Activated CD4-positive, alpha-beta memory T cell treated with anti-CD3 and anti-CD28 coated beads for 36 hours (primary cell): ENCODE measurements at regions not wholly inside any gene's neighbourhood (a gene's known extent, or its start where the extent isn't known, plus 50 kb on each side); places are given as distances from the start of the nearest gene placed in this dataset.

Experiments
- CTCF ChIA-PET: fragments of 350-600 bp; sonication (Branson Sonifier 250); formaldehyde crosslinking; loops from one replicate; lab custom pipeline; 2021; ENCODE audit warnings: antibody characterized with exemption, inconsistent platforms; lab: Charles Lee
- POLR2A ChIA-PET: fragments of 350-600 bp; sonication (Branson Sonifier 250); formaldehyde crosslinking; loops from one replicate; lab custom pipeline; 2021; ENCODE audit warnings: antibody characterized with exemption; lab: Charles Lee
- DNase-seq: peaks from one replicate; pipeline ENCODE4 v3.0.0-alpha.2; 2020
- H3K27ac Mint-ChIP-seq: one replicate; pipeline ENCODE4 v1.8.0; 2021; ENCODE audit warnings: mixed read lengths
- H3K27me3 Mint-ChIP-seq: one replicate; pipeline ENCODE4 v1.8.0; 2021; ENCODE audit warnings: mixed read lengths
- H3K36me3 Mint-ChIP-seq: one replicate; pipeline ENCODE4 v1.8.0; 2021; ENCODE audit warnings: mixed read lengths
- H3K4me1 Mint-ChIP-seq: one replicate; pipeline ENCODE4 v1.8.0; 2021; ENCODE audit warnings: low read depth, mixed read lengths
- H3K4me3 Mint-ChIP-seq: one replicate; pipeline ENCODE4 v1.8.0; 2021; ENCODE audit warnings: mild to moderate bottlenecking, mixed read lengths
- H3K9me3 Mint-ChIP-seq: one replicate; pipeline ENCODE4 v1.8.0; 2021; ENCODE audit warnings: mixed read lengths
- intact Hi-C: fragments of 100-400 bp; cut with micrococcal nuclease; formaldehyde crosslinking; loops from one replicate; pipeline ENCODE4 v1.15.1; 2023

DNA sequence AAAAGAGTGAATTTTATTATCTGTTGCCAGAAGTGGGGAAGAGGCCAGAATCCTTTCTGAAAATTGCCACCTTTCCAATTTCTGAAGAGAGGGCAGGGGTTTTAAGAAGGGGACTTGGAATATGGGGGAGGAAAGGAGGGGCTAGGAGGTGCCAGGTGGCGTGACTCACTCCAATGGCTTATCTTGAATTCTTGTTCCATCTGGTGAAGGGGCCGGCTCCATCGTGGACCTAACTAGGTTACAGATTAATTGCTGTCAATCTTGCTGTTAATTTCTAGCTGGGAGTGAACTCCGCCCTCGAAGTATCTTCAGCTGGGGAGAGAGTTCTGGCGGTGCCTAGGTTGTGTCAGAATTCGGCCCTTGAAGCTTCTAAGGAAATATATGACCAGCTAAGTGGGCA lies 138.7 kb downstream of the YTHDC2 start:
- Mint-ChIP-seq H3K4me1 (no peaks in the 10 kb centered on the region), H3K27me3 (peaks cover 11% of the 10 kb centered on the region), H3K36me3 (no peaks in the 10 kb centered on the region), H3K9me3 (peaks cover 5% of the 10 kb centered on the region), H3K27ac (no peak overlapping the region), H3K4me3 (no peak overlapping the region)
- no peak for DNase-seq
- intact Hi-C loops = no loop called here
- ChIA-PET POLR2A (no interaction called here), CTCF (no interaction called here)

DNA sequence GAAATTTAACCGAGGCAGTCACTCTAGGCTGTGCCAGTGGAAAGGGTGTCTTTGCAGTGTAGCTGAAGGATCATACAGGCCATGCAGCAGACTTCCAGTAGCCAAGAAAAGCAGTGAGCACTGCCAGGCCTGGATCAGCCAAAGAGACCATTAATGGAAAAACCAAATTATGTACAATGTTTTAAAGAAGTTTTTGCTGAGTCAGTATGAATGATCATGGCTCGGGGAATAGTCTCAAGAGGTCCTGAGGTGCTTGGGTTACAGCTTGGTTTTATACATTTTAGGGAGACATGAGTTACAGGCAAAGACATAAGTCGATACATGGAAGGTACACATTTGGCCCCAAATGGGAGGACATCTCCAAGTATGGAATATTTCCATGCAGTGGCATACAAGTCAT lies 141.3 kb downstream of the YTHDC2 start:
- POLR2A ChIA-PET = no interaction called here
- intact Hi-C loops = no loop called here
- CTCF ChIA-PET = no interaction called here
- Mint-ChIP-seq H3K9me3 (peaks cover 5% of the 10 kb centered on the region), H3K27ac (no peak overlapping the region), H3K4me3 (no peak overlapping the region), H3K36me3 (no peaks in the 10 kb centered on the region), H3K27me3 (peaks cover 1% of the 10 kb centered on the region), H3K4me1 (no peaks in the 10 kb centered on the region)
- no peak for DNase-seq

DNA sequence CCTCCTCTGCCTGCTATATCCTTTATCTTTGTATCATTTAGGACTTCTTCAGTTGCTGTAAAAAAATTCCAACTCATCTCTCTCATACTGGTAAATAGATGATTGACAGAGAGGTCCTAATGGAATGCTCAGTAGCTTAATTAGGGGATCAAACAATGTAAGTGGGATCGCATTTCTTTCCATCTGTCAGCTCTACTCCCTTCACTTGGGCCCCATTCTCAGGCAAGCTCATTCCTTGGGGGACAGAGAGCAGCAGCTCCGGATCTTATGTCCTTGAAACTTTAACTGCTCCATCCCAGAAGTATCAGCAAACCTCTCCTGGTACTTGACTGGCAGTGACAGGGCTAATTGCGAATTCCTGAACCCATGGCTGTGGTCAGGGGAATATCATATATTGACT lies 146.7 kb downstream of the YTHDC2 start:
- Mint-ChIP-seq H3K36me3 (no peaks in the 10 kb centered on the region), H3K4me1 (no peaks in the 10 kb centered on the region), H3K27me3 (peaks cover 22% of the 10 kb centered on the region), H3K9me3 (no peaks in the 10 kb centered on the region), H3K4me3 (no peak overlapping the region), H3K27ac (no peak overlapping the region)
- ChIA-PET POLR2A (no interaction called here), CTCF (interaction anchor here (1.5 to 1.8 kb wide), 2 partner anchors 46 to 48 kb away, joined by 4 to 10 read pairs; no protein-coding TSS in a partner anchor)
- intact Hi-C loops = no loop called here
- no peak for DNase-seq

DNA sequence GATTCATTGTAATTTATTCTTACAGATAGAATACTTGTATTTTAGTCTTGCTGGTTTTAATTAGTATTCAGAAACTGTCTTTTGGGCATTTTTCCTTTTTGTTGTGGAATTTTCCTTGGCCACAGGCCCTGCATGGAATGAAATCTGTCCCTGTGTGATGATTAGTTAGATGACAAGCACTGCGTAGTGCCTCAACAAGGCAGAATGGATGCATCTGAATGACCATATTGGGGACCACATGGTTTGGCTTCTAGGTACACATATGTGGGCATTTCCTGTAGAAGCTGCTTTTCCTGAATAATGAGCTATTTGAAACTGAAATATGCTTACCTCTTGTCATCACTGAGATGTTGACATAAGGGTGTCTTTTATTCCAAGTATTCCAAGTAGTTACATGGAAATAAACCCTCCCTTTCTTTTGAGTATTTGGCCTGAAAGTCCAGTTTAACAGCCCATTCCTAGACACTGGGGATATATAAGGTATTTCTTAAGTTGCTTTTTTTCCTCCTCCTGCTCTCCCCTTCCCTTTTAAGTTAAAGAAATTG lies 147.3 kb downstream of the YTHDC2 start:
- peaks cover 22% of the 10 kb centered on the region for H3K27me3 Mint-ChIP-seq
- H3K4me3 Mint-ChIP-seq = no peak overlapping the region
- CTCF ChIA-PET = interaction anchor here (1.5 to 1.8 kb wide), 2 partner anchors 46 to 49 kb away, joined by 4 to 10 read pairs; no protein-coding TSS in a partner anchor
- intact Hi-C loops = no loop called here
- no peaks in the 10 kb centered on the region for H3K4me1 Mint-ChIP-seq
- H3K27ac Mint-ChIP-seq = no peak overlapping the region
- POLR2A ChIA-PET = no interaction called here
- no peaks in the 10 kb centered on the region for H3K36me3 Mint-ChIP-seq
- no peak for DNase-seq
- no peaks in the 10 kb centered on the region for H3K9me3 Mint-ChIP-seq

DNA sequence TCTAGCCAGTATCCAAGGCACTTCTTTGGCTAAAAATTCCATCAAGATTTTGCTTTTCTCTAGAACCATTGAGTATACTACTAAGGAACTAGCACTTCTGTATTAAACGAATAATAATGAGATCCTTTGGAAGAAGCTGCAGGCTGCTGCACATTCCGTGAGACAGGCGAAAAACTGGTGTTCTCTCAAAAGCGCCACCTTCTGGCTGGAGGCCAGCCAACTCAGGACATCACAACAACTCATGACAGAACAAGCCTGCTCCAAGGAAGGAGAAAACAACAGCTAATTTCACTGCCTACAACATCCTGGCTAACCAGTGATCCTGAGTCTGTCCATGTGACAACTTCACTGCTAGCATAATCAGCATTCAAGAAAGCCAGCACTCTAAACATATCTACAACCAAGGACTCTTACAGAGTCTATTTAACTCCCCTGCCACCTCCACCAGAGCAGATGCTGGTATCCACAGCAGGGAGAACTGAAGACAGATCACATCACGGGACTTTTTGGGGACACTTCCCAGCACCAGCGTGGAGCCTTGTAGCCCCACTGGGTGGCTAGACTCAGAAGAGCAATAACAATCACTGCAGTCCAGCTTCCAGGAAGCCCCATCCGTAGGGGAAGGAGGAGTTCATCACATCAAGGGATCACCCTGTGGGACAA lies 150.5 kb downstream of the YTHDC2 start:
- H3K4me1 Mint-ChIP-seq = no peaks in the 10 kb centered on the region
- ChIA-PET CTCF (interaction anchor here (1.1 to 4.3 kb wide), 5 partner anchors 9 to 273 kb away, joined by 3 to 52 read pairs (median 4); no protein-coding TSS in a partner anchor), POLR2A (no interaction called here)
- intact Hi-C loops = loop anchor here (1.0 kb wide), 1 partner anchor 52 kb away; no protein-coding TSS in a partner anchor
- no peak overlapping the region for H3K4me3 Mint-ChIP-seq
- H3K27me3 Mint-ChIP-seq = peaks cover 26% of the 10 kb centered on the region
- peak; percentile 45 for DNase-seq
- H3K9me3 Mint-ChIP-seq = peaks cover 2% of the 10 kb centered on the region
- H3K27ac Mint-ChIP-seq = no peak overlapping the region
- H3K36me3 Mint-ChIP-seq = no peaks in the 10 kb centered on the region

DNA sequence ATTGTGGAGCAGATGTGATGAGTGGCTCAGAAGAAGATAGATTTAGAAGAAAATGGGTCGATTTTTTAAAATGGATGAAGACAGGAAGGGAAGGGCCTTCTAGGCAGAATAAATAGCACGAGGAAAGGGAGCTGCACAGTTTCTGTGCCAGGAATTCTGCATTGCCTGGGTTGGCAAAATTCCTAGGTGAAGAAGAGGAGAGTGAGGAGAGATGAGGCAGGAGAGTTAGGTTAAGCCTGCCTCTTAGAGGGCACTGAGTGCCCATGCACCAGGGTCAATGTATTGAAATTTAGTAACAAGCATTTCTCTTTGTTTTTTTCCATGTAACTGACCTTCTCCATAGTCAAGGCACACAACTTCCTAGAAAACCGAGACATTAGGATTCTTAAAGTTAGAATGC lies 159.5 kb downstream of the YTHDC2 start:
- peaks cover 9% of the 10 kb centered on the region for H3K9me3 Mint-ChIP-seq
- CTCF ChIA-PET = interaction anchor here (0.6 to 0.9 kb wide), 2 partner anchors 8 to 354 kb away, joined by 3 read pairs; no protein-coding TSS in a partner anchor
- intact Hi-C loops = no loop called here

DNA sequence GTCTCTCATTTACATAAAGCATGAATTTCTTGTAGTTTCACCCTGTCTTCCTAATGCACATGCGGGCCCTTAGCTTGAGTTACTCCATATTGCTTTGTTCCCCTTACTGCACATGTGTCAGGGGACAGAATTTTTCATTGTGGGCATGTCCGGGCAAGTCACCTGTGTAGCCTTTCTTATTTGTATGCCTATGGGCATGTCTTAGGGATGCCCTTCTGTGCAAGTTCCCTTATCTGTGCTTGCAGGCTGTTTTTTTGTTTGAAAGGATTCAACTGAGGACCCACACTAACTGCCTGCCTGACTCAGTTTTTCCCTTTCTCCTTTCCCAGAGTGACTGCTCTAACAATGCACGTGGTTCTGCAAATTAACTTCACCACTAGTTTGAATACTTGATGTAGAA lies 161.7 kb downstream of the YTHDC2 start:
- CTCF ChIA-PET = interaction anchor here (1.6 kb wide), 1 partner anchor 63 kb away, joined by 7 read pairs; no protein-coding TSS in a partner anchor
- POLR2A ChIA-PET = no interaction called here
- intact Hi-C loops = loop anchor here (5.0 kb wide), 2 partner anchors 63 to 1112 kb away; no protein-coding TSS in a partner anchor

More for the DNA sequence above, 159.5 kb downstream of the YTHDC2 start:
- H3K27me3 Mint-ChIP-seq = peaks cover 5% of the 10 kb centered on the region
- H3K27ac Mint-ChIP-seq = no peak overlapping the region
- no peak for DNase-seq
- H3K4me1 Mint-ChIP-seq = no peaks in the 10 kb centered on the region
- H3K36me3 Mint-ChIP-seq = no peaks in the 10 kb centered on the region
- POLR2A ChIA-PET = no interaction called here
- no peak overlapping the region for H3K4me3 Mint-ChIP-seq

DNA sequence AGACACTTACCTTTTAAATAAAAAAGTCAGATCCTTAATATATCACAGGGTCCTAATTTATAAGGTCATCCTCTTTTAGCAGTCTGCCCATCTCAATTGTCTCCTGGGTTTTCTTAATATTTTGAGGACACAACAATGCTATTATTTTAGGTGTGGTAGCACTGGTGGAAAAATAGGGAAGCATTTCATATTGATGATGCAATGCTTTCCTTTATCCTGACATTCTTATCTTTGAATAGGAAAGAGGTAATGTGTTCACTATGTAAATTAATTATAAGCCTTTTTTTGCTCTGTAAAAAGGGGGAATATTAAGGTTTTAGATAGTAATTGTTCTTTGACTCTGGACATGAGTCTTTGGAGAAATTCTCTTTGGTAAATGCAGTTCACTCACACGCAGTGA lies 164.7 kb downstream of the YTHDC2 start:
- DNase-seq = no peak
- Mint-ChIP-seq H3K27ac (no peak overlapping the region), H3K36me3 (no peaks in the 10 kb centered on the region), H3K9me3 (peaks cover 5% of the 10 kb centered on the region), H3K4me1 (no peaks in the 10 kb centered on the region), H3K4me3 (no peak overlapping the region), H3K27me3 (peaks cover 2% of the 10 kb centered on the region)
- intact Hi-C loops = loop anchor here (5.0 kb wide), 2 partner anchors 66 to 1109 kb away; no protein-coding TSS in a partner anchor
- CTCF ChIA-PET = interaction anchor here (0.6 to 2.1 kb wide), 2 partner anchors 770 to 891 kb away, joined by 3 to 10 read pairs; no protein-coding TSS in a partner anchor
- POLR2A ChIA-PET = no interaction called here

More for the DNA sequence above, 161.7 kb downstream of the YTHDC2 start:
- H3K4me1 Mint-ChIP-seq = no peaks in the 10 kb centered on the region
- no peak overlapping the region for H3K4me3 Mint-ChIP-seq
- H3K36me3 Mint-ChIP-seq = no peaks in the 10 kb centered on the region
- H3K27ac Mint-ChIP-seq = no peak overlapping the region
- DNase-seq = no peak
- peaks cover 5% of the 10 kb centered on the region for H3K9me3 Mint-ChIP-seq
- H3K27me3 Mint-ChIP-seq = peaks cover 2% of the 10 kb centered on the region

DNA sequence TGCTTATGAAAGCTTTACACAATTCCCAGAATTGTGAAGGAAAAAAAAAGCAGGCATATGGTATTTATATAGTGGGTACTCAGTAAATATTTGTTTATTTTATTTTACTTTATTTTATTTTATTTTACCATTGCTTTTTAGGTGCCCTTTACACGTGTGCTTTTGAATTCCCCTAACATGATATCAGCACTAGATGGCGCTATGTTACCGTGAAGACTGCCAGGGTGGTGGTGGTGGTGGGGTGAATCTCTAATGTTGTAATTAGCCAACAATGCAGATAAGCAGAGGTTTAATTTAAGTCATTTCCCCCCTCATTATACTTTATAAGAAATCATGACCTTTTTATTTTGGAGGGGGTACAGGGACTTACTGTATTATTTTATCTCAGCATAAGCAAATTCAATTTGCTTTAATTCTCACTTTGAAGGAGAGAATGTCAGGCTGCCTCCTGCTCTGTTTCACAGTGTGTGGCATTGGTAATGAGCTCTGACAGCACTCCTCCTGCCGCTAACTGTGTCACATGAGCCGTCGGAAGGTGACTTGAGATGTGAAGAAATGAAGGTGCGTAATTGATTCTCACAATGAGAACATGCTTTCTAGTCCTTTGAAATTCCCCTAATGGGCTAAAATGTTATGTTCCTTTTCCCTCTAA lies 165.6 kb downstream of the YTHDC2 start:
- no peak overlapping the region for H3K4me3 Mint-ChIP-seq
- intact Hi-C loops = loop anchor here (1.0 to 5.0 kb wide), 3 partner anchors 67 to 1108 kb away; no protein-coding TSS in a partner anchor
- H3K36me3 Mint-ChIP-seq = no peaks in the 10 kb centered on the region
- H3K9me3 Mint-ChIP-seq = peaks cover 2% of the 10 kb centered on the region
- no peaks in the 10 kb centered on the region for H3K27me3 Mint-ChIP-seq
- ChIA-PET CTCF (interaction anchor here (0.6 to 2.1 kb wide), 3 partner anchors 67 to 891 kb away, joined by 3 to 10 read pairs (median 3); no protein-coding TSS in a partner anchor), POLR2A (no interaction called here)
- H3K4me1 Mint-ChIP-seq = no peaks in the 10 kb centered on the region
- no peak overlapping the region for H3K27ac Mint-ChIP-seq
- DNase-seq = peak; percentile 24

DNA sequence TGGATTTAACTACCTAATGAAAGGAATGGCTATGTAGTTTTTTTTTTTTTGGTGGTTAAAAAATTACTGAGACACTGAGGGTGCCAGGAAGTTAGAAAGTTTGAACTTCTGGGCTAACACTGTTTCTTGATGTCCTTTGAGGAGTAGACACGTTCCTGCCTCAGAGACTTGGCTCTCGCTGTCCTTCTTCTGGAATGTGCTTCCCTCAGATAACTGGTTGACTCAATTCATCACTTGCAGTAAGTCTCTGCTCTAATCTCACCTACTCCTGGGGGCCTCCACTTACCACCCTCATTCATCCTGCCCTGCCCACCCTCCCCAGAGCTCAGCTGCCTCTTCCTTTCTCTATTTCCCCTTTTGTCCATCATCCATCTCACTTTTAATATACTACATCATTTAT lies 167.0 kb downstream of the YTHDC2 start:
- intact Hi-C loops = no loop called here
- Mint-ChIP-seq H3K36me3 (no peaks in the 10 kb centered on the region), H3K27ac (no peak overlapping the region), H3K4me3 (no peak overlapping the region), H3K27me3 (no peaks in the 10 kb centered on the region), H3K9me3 (no peaks in the 10 kb centered on the region), H3K4me1 (no peaks in the 10 kb centered on the region)
- ChIA-PET CTCF (interaction anchor here (0.7 to 2.1 kb wide), 4 partner anchors 47 to 1111 kb away, joined by 3 to 6 read pairs (median 3); no protein-coding TSS in a partner anchor), POLR2A (interaction anchor here (0.7 kb wide), 1 partner anchor 228 kb away, joined by 3 read pairs; no protein-coding TSS in a partner anchor)
- DNase-seq = no peak

DNA sequence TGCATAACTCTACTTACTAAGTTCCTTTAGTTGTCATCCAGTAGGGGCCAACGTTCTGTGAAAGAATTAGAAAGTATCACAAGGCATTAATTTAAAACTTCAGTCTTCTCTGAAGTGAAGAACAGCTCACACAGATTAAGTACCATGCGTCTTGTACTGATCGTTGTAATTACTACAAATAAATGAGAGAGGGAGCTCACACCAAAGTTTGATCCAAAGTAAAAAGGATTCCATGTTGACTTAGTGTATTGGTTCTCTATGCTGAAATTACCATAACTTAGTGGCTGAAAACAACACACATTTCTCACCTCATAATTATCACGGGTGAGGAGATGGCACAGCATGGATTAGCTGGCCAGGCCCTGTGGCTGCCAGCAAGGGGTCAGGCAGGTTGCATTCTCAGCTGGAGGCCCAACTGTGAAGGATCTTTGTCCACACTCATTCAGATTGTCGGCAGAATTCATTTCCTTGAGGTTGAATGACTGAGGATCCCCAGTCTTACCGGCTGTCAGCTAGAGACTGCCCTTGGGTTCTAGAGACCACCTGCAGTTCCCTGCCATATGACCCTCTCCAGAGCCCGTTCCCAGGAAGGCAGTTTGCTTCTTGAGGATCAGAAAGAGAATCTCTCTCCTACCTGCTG lies 169.1 kb downstream of the YTHDC2 start:
- Mint-ChIP-seq H3K9me3 (no peaks in the 10 kb centered on the region), H3K4me3 (no peak overlapping the region), H3K36me3 (no peaks in the 10 kb centered on the region), H3K27me3 (no peaks in the 10 kb centered on the region), H3K4me1 (no peaks in the 10 kb centered on the region), H3K27ac (no peak overlapping the region)
- CTCF ChIA-PET = interaction anchor here (0.6 to 2.1 kb wide), 3 partner anchors 150 to 768 kb away, joined by 3 to 6 read pairs (median 4); no protein-coding TSS in a partner anchor
- no peak for DNase-seq
- POLR2A ChIA-PET = no interaction called here
- intact Hi-C loops = no loop called here
